Panc1 (cell line): ENCODE measurements at regions not wholly inside any gene's neighbourhood (a gene's known extent, or its start where the extent isn't known, plus 50 kb on each side); places are given as distances from the start of the nearest gene placed in this dataset.

Experiments
- ATAC-seq: fragments of 200-7000 bp; cut with Tn5 transposase; 2 replicates; pipeline ENCODE4 v1.9.1; 2020; ENCODE audit warnings: mild to moderate bottlenecking, moderate library complexity
- BruUV-seq: library from RNA; stranded (reverse); fragments of 400-500 nt; replicated peaks from 2 replicates; lab custom pipeline; 2021; lab: Mats Ljungman, UMichigan
- CTCF ChIA-PET: fragments of 300-600 bp; sonication (Branson Sonifier 250); formaldehyde crosslinking; loops from one replicate; lab custom pipeline; 2022; ENCODE audit warnings: antibody characterized with exemption; lab: Charles Lee
- POLR2A ChIA-PET: fragments of 300-600 bp; sonication (Branson Sonifier 250); formaldehyde crosslinking; loops from one replicate; lab custom pipeline; 2022; ENCODE audit warnings: antibody characterized with exemption; lab: Charles Lee
- DNase-seq: peaks from one replicate; pipeline ENCODE4 v3.0.0-alpha.2; 2010; ENCODE audit warnings: low read depth, low spot score
- H3K27ac ChIP-seq: 2 replicates; pipeline ENCODE4 v1.5.1; 2011; ENCODE audit warnings: mild to moderate bottlenecking, low read length, inconsistent platforms
- H3K27me3 ChIP-seq: fragments of 200-500 bp; sonication (Bioruptor generic); 2 replicates; pipeline ENCODE4 v1.6.0; 2014; ENCODE audit warnings: low read length, inconsistent platforms; ENCODE audit not compliant: control insufficient read depth, insufficient read depth
- H3K36me3 ChIP-seq: fragments of 200-500 bp; sonication (Bioruptor generic); 2 replicates; pipeline ENCODE4 v1.5.1; 2014; ENCODE audit warnings: inconsistent platforms, mild to moderate bottlenecking, low read length, moderate library complexity; ENCODE audit not compliant: control insufficient read depth, insufficient read depth
- H3K4me1 ChIP-seq: 2 replicates; pipeline ENCODE4 v1.5.1; 2011; ENCODE audit warnings: inconsistent platforms, mild to moderate bottlenecking, low read length, moderate library complexity; ENCODE audit not compliant: control insufficient read depth, insufficient read depth
- H3K4me3 ChIP-seq, 2 experiments: 2 replicates each; pipeline ENCODE4 v1.5.1; 2011 to 2012; ENCODE audit warnings: low read depth in 2 of 2, low read length in 2 of 2, mild to moderate bottlenecking in 2 of 2, inconsistent platforms in 1 of 2, moderate library complexity in 1 of 2
- H3K9me3 ChIP-seq: fragments of 200-500 bp; sonication (Bioruptor generic); 2 replicates; pipeline ENCODE4 v1.5.1; 2014; ENCODE audit warnings: low read depth, mild to moderate bottlenecking, inconsistent platforms, low read length, moderate library complexity; ENCODE audit not compliant: control insufficient read depth, insufficient read depth
- CTCF ChIP-seq: fragments of 450-650 bp; IDR thresholded peaks from 2 replicates; pipeline ENCODE4 v1.5.1; 2017; ENCODE audit warnings: mild to moderate bottlenecking
- POLR2AphosphoS5 ChIP-seq: IDR thresholded peaks from 2 replicates; pipeline ENCODE4 v1.6.1; 2012; ENCODE audit warnings: mild to moderate bottlenecking, low read depth, low read length, moderate library complexity
- SIN3A ChIP-seq: IDR thresholded peaks from 2 replicates; pipeline ENCODE4 v1.6.1; 2012; ENCODE audit warnings: low read depth, mild to moderate bottlenecking, low read length, moderate library complexity, borderline replicate concordance; ENCODE audit not compliant: insufficient read depth
- TCF7L2 ChIP-seq: IDR thresholded peaks from 2 replicates; pipeline ENCODE4 v1.6.1; 2011; ENCODE audit warnings: mild to moderate bottlenecking, low read depth, low read length, inconsistent platforms
- in situ Hi-C: cut with HindIII; loops from 2 replicates; pipeline ENCODE4 v1.10.0; 2016; ENCODE audit warnings: low sequenced_read_pairs, low pct_unique_long_range_greater_than_20kb
- intact Hi-C: fragments of 100-400 bp; cut with micrococcal nuclease; formaldehyde crosslinking; loops from one replicate; pipeline ENCODE4 v1.10.0; 2022; ENCODE audit not compliant: unreplicated experiment
- TF ChIP-seq, protein P1 (sequence below), 2 experiments: IDR thresholded peaks; 2 replicates each; pipeline ENCODE4 v1.6.1; 2011 to 2012; ENCODE audit warnings: low read depth in 2 of 2, control low read depth in 1 of 2, low read length in 1 of 2, mild to moderate bottlenecking in 1 of 2, moderate library complexity in 1 of 2; ENCODE audit not compliant: insufficient read depth in 1 of 2

- Histone ChIP-seq H3K9me3 (no peaks in the 10 kb centered on the region), H3K4me3 (no peak overlapping the region), H3K27me3 (no peaks in the 10 kb centered on the region), H3K27ac (no peak overlapping the region), H3K4me1 (no peaks in the 10 kb centered on the region), H3K36me3 (no peaks in the 10 kb centered on the region)
- no peak for DNase-seq
- POLR2A ChIA-PET: no interaction called here
- ATAC-seq: no peak
- TF ChIP-seq, protein P1, sequence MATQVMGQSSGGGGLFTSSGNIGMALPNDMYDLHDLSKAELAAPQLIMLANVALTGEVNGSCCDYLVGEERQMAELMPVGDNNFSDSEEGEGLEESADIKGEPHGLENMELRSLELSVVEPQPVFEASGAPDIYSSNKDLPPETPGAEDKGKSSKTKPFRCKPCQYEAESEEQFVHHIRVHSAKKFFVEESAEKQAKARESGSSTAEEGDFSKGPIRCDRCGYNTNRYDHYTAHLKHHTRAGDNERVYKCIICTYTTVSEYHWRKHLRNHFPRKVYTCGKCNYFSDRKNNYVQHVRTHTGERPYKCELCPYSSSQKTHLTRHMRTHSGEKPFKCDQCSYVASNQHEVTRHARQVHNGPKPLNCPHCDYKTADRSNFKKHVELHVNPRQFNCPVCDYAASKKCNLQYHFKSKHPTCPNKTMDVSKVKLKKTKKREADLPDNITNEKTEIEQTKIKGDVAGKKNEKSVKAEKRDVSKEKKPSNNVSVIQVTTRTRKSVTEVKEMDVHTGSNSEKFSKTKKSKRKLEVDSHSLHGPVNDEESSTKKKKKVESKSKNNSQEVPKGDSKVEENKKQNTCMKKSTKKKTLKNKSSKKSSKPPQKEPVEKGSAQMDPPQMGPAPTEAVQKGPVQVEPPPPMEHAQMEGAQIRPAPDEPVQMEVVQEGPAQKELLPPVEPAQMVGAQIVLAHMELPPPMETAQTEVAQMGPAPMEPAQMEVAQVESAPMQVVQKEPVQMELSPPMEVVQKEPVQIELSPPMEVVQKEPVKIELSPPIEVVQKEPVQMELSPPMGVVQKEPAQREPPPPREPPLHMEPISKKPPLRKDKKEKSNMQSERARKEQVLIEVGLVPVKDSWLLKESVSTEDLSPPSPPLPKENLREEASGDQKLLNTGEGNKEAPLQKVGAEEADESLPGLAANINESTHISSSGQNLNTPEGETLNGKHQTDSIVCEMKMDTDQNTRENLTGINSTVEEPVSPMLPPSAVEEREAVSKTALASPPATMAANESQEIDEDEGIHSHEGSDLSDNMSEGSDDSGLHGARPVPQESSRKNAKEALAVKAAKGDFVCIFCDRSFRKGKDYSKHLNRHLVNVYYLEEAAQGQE (IDR thresholded peaks at IDR 0.05; ENCODE audit: insufficient read depth in 1 of 2, low read depth in 2 of 2, low read length in 1 of 2): no peak
- TF ChIP-seq CTCF (no peak), POLR2AphosphoS5 (no peak), SIN3A (no peak), TCF7L2 (no peak)
- BruUV-seq: no TSS peak
- in situ Hi-C loops: no loop called here
- intact Hi-C loops: no loop called here
- CTCF ChIA-PET: no interaction called here
Observed at GRCh38 chr7:70942791-70943190, 189.2 kb upstream of the GALNT17 start.

DNA sequence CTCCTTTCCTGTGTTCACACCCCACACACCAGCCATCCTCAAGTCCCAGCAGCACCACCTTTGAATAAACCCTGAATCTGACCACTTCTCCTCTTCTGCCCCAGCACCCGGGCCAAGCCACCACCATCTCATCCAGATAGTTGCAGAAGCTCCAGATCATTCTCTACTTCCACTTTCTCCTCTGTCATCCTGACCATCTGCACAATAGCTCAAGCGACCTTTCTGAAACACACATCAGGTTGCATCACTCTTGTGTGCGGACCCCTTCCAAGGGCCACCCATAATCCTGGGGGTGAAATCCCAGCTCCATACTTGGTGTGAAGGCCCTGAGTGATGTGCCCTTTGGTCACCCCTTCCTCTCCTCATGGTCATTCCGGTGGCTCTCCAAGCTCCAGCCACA lies 187.4 kb upstream of the GALNT17 start:
- Histone ChIP-seq H3K9me3 (no peaks in the 10 kb centered on the region), H3K4me1 (no peaks in the 10 kb centered on the region), H3K36me3 (no peaks in the 10 kb centered on the region), H3K27me3 (no peaks in the 10 kb centered on the region), H3K27ac (no peak overlapping the region), H3K4me3 (no peak overlapping the region)
- ATAC-seq (no peak), DNase-seq (no peak)
- CTCF ChIA-PET: no interaction called here
- BruUV-seq: no TSS peak
- TF ChIP-seq, protein P1 (IDR thresholded peaks at IDR 0.05; ENCODE audit: insufficient read depth in 1 of 2, low read depth in 2 of 2, low read length in 1 of 2): no peak
- TF ChIP-seq TCF7L2 (no peak), CTCF (no peak), SIN3A (no peak), POLR2AphosphoS5 (no peak)
- POLR2A ChIA-PET: no interaction called here
- intact Hi-C loops (no loop called here), in situ Hi-C loops (no loop called here)
